ENCODE measurements at regions not wholly inside any gene's neighbourhood (a gene's known extent, or its start where the extent isn't known, plus 50 kb on each side); places are given as distances from the start of the nearest gene placed in this dataset.

GRCh38 chr13:91273675-91274074 is 73.8 kb upstream of the MIR17HG start:
- TF ChIP-seq CTCF (IDR thresholded peaks at IDR 0.05) (no peak), POLR2AphosphoS5 (IDR thresholded peaks at IDR 0.05) (no peak), POLR2A (IDR thresholded peaks at IDR 0.05) (no peak), EP300 (IDR thresholded peaks at IDR 0.05; ENCODE audit: low read depth) (no peak)
